H1 (cell line): ENCODE measurements at regions not wholly inside any gene's neighbourhood (a gene's known extent, or its start where the extent isn't known, plus 50 kb on each side); places are given as distances from the start of the nearest gene placed in this dataset.

ENCODE experiments used
- CTCF ChIA-PET: fragments of 300-600 bp; sonication (Branson Sonifier 250); formaldehyde crosslinking; loops from one replicate; lab custom pipeline; 2021; ENCODE audit not compliant: partially characterized antibody; lab: Charles Lee
- POLR2A ChIA-PET: fragments of 300-600 bp; sonication (Branson Sonifier 250); formaldehyde crosslinking; loops from one replicate; lab custom pipeline; 2021; ENCODE audit warnings: inconsistent platforms; ENCODE audit not compliant: partially characterized antibody; lab: Charles Lee
- DNase-seq, 2 experiments: peaks; one replicate each; pipeline versions ENCODE4 v3.0.0 to v3.0.0-alpha.2; 2010 to 2022; ENCODE audit warnings: low spot score in 2 of 2, low read depth in 1 of 2, mixed read lengths in 1 of 2
- FAIRE-seq: peaks from 2 replicates; lab custom pipeline; 2011; peaks lifted over from hg19 to GRCh38; lab: Jason Lieb, UNC
- H2AFZ ChIP-seq: 2 replicates; pipeline ENCODE4 v1.8.1; 2012; ENCODE audit warnings: low read length, inconsistent platforms
- H2AK5ac ChIP-seq: 2 replicates; pipeline ENCODE4 v1.6.1; 2013; ENCODE audit warnings: low read depth, low read length
- H2BK120ac ChIP-seq: replicated peaks from 2 replicates; pipeline ENCODE3; 2013; ENCODE audit warnings: low read depth, low read length, inconsistent platforms
- H2BK12ac ChIP-seq: 2 replicates; pipeline ENCODE4 v1.6.1; 2013; ENCODE audit warnings: low read depth, low read length
- H2BK15ac ChIP-seq: 2 replicates; pipeline ENCODE4 v1.6.1; 2013; ENCODE audit warnings: low read length
- H2BK20ac ChIP-seq: 2 replicates; pipeline ENCODE4 v1.6.1; 2013; ENCODE audit warnings: low read length
- H2BK5ac ChIP-seq: 2 replicates; pipeline ENCODE4 v1.6.1; 2013; ENCODE audit warnings: low read depth, low read length
- H3K14ac ChIP-seq: 2 replicates; pipeline ENCODE4 v1.6.1; 2013; ENCODE audit warnings: inconsistent platforms; ENCODE audit not compliant: insufficient read length
- H3K18ac ChIP-seq: 2 replicates; pipeline ENCODE4 v1.6.1; 2013; ENCODE audit warnings: low read length; ENCODE audit errors: extremely low read depth
- H3K23ac ChIP-seq: 2 replicates; pipeline ENCODE4 v1.6.1; 2013; ENCODE audit warnings: inconsistent platforms; ENCODE audit not compliant: insufficient read length
- H3K23me2 ChIP-seq: 2 replicates; pipeline ENCODE4 v1.6.1; 2013; ENCODE audit warnings: low read depth, low read length
- H3K27ac ChIP-seq: 2 replicates; pipeline ENCODE4 v1.6.1; 2011; ENCODE audit warnings: low read depth, low read length, inconsistent platforms
- H3K27me3 ChIP-seq, 4 experiments: replicated peaks in 1 of 4; 1 replicate in 1 of 4; 2 replicates in 3 of 4; pipeline versions ENCODE4 v1.6.1 to v1.8.1; 2011 to 2013; ENCODE audit warnings: low read length in 3 of 4, mild to moderate bottlenecking in 3 of 4, inconsistent platforms in 2 of 4, mixed read lengths in 2 of 4, moderate library complexity in 1 of 4; ENCODE audit not compliant: control insufficient read depth in 3 of 4, insufficient read depth in 3 of 4; ENCODE audit errors: extremely low read depth in 1 of 4
- H3K36me3 ChIP-seq, 4 experiments: 2 replicates each; pipeline versions ENCODE4 v1.6.1 to v1.8.1; 2011 to 2013; ENCODE audit warnings: mild to moderate bottlenecking in 4 of 4, low read length in 3 of 4, moderate library complexity in 2 of 4, control low read depth in 1 of 4, inconsistent platforms in 1 of 4; ENCODE audit not compliant: insufficient read depth in 4 of 4, control insufficient read depth in 2 of 4
- H3K4ac ChIP-seq: replicated peaks from 2 replicates; pipeline ENCODE3; 2013; ENCODE audit warnings: low read length, low read depth, mixed read lengths, inconsistent platforms; ENCODE audit not compliant: insufficient read length
- H3K4me1 ChIP-seq, 4 experiments: replicated peaks in 1 of 4; 1 replicate in 1 of 4; 2 replicates in 3 of 4; pipeline versions ENCODE4 v1.6.1 to v1.8.1; 2011 to 2013; ENCODE audit warnings: low read length in 3 of 4, inconsistent platforms in 2 of 4, mixed read lengths in 1 of 4; ENCODE audit not compliant: insufficient read depth in 4 of 4, control insufficient read depth in 3 of 4
- H3K4me2 ChIP-seq, 2 experiments: 2 replicates each; pipeline versions ENCODE4 v1.6.1 to v1.8.1; 2011 to 2013; ENCODE audit warnings: low read depth in 2 of 2, low read length in 2 of 2, control low read depth in 1 of 2, inconsistent platforms in 1 of 2, mild to moderate bottlenecking in 1 of 2; ENCODE audit not compliant: insufficient read depth in 1 of 2
- H3K4me3 ChIP-seq, 4 experiments: fragments of 200-600, 300-600 bp in 1 of 4; sonication (generic), shearing (Covaris generic), sonication (Bioruptor Twin) in 1 of 4; 2 replicates each; pipeline versions ENCODE4 v1.5.1 to v1.8.1; 2011 to 2016; ENCODE audit warnings: low read length in 4 of 4, low read depth in 3 of 4, control low read depth in 2 of 4, inconsistent platforms in 2 of 4, mild to moderate bottlenecking in 2 of 4, mixed read lengths in 1 of 4, moderate library complexity in 1 of 4; ENCODE audit not compliant: insufficient read depth in 2 of 4; ENCODE audit errors: extremely low read depth in 1 of 4
- H3K56ac ChIP-seq: replicated peaks from 2 replicates; pipeline ENCODE3; 2013; ENCODE audit warnings: low read depth, mild to moderate bottlenecking, mixed read lengths, low read length, inconsistent platforms; ENCODE audit not compliant: insufficient read length
- H3K79me1 ChIP-seq: 2 replicates; pipeline ENCODE4 v1.6.1; 2013; ENCODE audit warnings: low read depth, low read length, control low read depth
- H3K79me2 ChIP-seq, 2 experiments: 2 replicates each; pipeline versions ENCODE4 v1.6.1 to v1.8.1; 2012 to 2013; ENCODE audit warnings: low read length in 2 of 2, mild to moderate bottlenecking in 2 of 2, inconsistent platforms in 1 of 2; ENCODE audit not compliant: insufficient read depth in 2 of 2, control insufficient read depth in 1 of 2
- H3K9ac ChIP-seq, 4 experiments: replicated peaks in 1 of 4; 1 replicate in 1 of 4; 2 replicates in 3 of 4; pipeline versions ENCODE4 v1.6.1 to v1.8.1; 2011 to 2013; ENCODE audit warnings: low read depth in 3 of 4, low read length in 3 of 4, control low read depth in 2 of 4, mild to moderate bottlenecking in 2 of 4, moderate library complexity in 2 of 4, inconsistent platforms in 1 of 4; ENCODE audit errors: extremely low read depth in 1 of 4
- H3K9me3 ChIP-seq, 2 experiments: 2 replicates each; pipeline versions ENCODE4 v1.6.1 to v1.8.1; 2012 to 2013; ENCODE audit warnings: mild to moderate bottlenecking in 2 of 2, moderate library complexity in 2 of 2, control low read depth in 1 of 2, inconsistent platforms in 1 of 2, low read depth in 1 of 2, low read length in 1 of 2, mixed read lengths in 1 of 2; ENCODE audit not compliant: insufficient read depth in 2 of 2
- H4K20me1 ChIP-seq, 2 experiments: replicated peaks in 1 of 2; 2 replicates each; pipeline versions ENCODE3 to v1.8.1; 2011 to 2013; ENCODE audit warnings: inconsistent platforms in 2 of 2, low read length in 2 of 2, mild to moderate bottlenecking in 1 of 2; ENCODE audit not compliant: insufficient read depth in 2 of 2, control insufficient read depth in 1 of 2
- H4K5ac ChIP-seq: 2 replicates; pipeline ENCODE4 v1.6.1; 2013; ENCODE audit warnings: low read length, low read depth, mixed read lengths, inconsistent platforms; ENCODE audit not compliant: insufficient read length
- H4K8ac ChIP-seq: 2 replicates; pipeline ENCODE4 v1.8.0; 2013; ENCODE audit warnings: mild to moderate bottlenecking, moderate library complexity, low read length, inconsistent platforms; ENCODE audit not compliant: insufficient read depth; ENCODE audit errors: extremely low read depth
- H4K91ac ChIP-seq: replicated peaks from 2 replicates; pipeline ENCODE3; 2013; ENCODE audit warnings: low read length, mixed read lengths, inconsistent platforms; ENCODE audit not compliant: insufficient read length
- CEBPB ChIP-seq: IDR thresholded peaks from 2 replicates; pipeline ENCODE4 v1.6.1; 2012; ENCODE audit warnings: low read depth, low read length
- CTCF ChIP-seq, 3 experiments: IDR thresholded peaks; 1 replicate in 2 of 3; 2 replicates in 1 of 3; pipeline versions ENCODE4 v1.5.1 to v1.6.1; 2011; ENCODE audit warnings: low read length in 3 of 3, mild to moderate bottlenecking in 3 of 3, inconsistent platforms in 2 of 3, low read depth in 1 of 3, moderate library complexity in 1 of 3; ENCODE audit not compliant: insufficient read depth in 1 of 3; ENCODE audit errors: control extremely low read depth in 1 of 3
- RAD21 ChIP-seq, 2 experiments: IDR thresholded peaks in 1 of 2; conservative IDR thresholded peaks in 1 of 2; 2 replicates each; pipeline ENCODE4 v1.6.1; 2011; ENCODE audit warnings: low read depth in 2 of 2, low read length in 2 of 2, improper control_type of control experiment in 1 of 2, inconsistent platforms in 1 of 2, mild to moderate bottlenecking in 1 of 2, moderate library complexity in 1 of 2
- SAP30 ChIP-seq: fragments of 300-600 bp; sonication (generic); IDR thresholded peaks from 2 replicates; pipeline ENCODE4 v1.7.1; 2012; ENCODE audit warnings: low read length, moderate library complexity, mild to moderate bottlenecking, inconsistent platforms; ENCODE audit not compliant: insufficient read depth, insufficient replicate concordance
- WGBS, 2 experiments: shearing (Covaris generic) in 1 of 2; methylation state at CpG; one replicate each; pipeline versions ENCODE4 v1.1.6 to v1.1.7; 2013 to 2015; ENCODE audit warnings: low lambda C conversion rate in 2 of 2, mixed read lengths in 2 of 2, inconsistent platforms in 1 of 2, low coverage in 1 of 2, missing lambda C conversion rate in 1 of 2; ENCODE audit not compliant: insufficient replicate concordance in 2 of 2, insufficient coverage in 1 of 2, insufficient read length in 1 of 2; ENCODE audit errors: extremely low coverage in 1 of 2, missing lambda C conversion rate in 1 of 2; 5-methylcytosine and 5-hydroxymethylcytosine counted together

GRCh38 chr3:6204891-6205290 is 656.0 kb upstream of the GRM7 start:
- Histone ChIP-seq H2BK5ac (no peak overlapping the region), H3K27ac (no peak overlapping the region), H3K14ac (no peak overlapping the region), H3K4me1 (no peaks in the 10 kb centered on the region), H3K27me3 (no peaks in the 10 kb centered on the region), H3K79me2 (no peaks in the 10 kb centered on the region), H3K79me1 (no peaks in the 10 kb centered on the region), H2BK12ac (no peak overlapping the region), H3K36me3 (no peaks in the 10 kb centered on the region), H3K4ac (no peak overlapping the region), H3K4me3 (no peak overlapping the region), H2AFZ (no peak overlapping the region), H3K18ac (no peak overlapping the region), H3K56ac (no peak overlapping the region), H2AK5ac (no peak overlapping the region), H3K9me3 (no peaks in the 10 kb centered on the region), H2BK20ac (no peak overlapping the region), H4K5ac (no peak overlapping the region), H4K20me1 (no peaks in the 10 kb centered on the region), H3K23me2 (no peaks in the 10 kb centered on the region), H2BK15ac (no peak overlapping the region), H4K8ac (no peak overlapping the region), H3K4me2 (no peak overlapping the region), H2BK120ac (no peak overlapping the region), H3K23ac (no peak overlapping the region), H3K9ac (no peak overlapping the region), H4K91ac (no peak overlapping the region)
- CTCF ChIA-PET = interaction anchor here (0.7 to 1.4 kb wide), 11 partner anchors 9 to 783 kb away, joined by 3 to 6 read pairs (median 3); no protein-coding TSS in a partner anchor
- DNase-seq (no peak), FAIRE-seq (no peak)
- no peak for TF ChIP-seq SAP30
- TF ChIP-seq CEBPB = no peak
- peak in 2 of 3 experiments; percentile 23 to 43; a peak in 2 of 4 replicates for TF ChIP-seq CTCF (IDR thresholded peaks at IDR 0.05; ENCODE audit: control extremely low read depth in 1 of 3, insufficient read depth in 1 of 3, low read depth in 1 of 3, low read length in 3 of 3)
- TF ChIP-seq RAD21 (IDR thresholded peaks at IDR 0.05 in 1 of 2, conservative IDR thresholded peaks at IDR 0.05 in 1 of 2; ENCODE audit: low read depth in 2 of 2, low read length in 2 of 2) = peak; percentile 67 to 68
- POLR2A ChIA-PET = no interaction called here
- WGBS, 2 experiments = 96% methylated on average over 1 of the region's 1 CpG; no CpG with 5 or more reads in 1 of the 2 experiments
